UCSD-AML1 (cell line): ENCODE measurements at regions not wholly inside any gene's neighbourhood (a gene's known extent, or its start where the extent isn't known, plus 50 kb on each side); places are given as distances from the start of the nearest gene placed in this dataset.
"Not testable (repeated sequence)": the region's sequence is repeated elsewhere in the genome, so short reads cannot be mapped to it uniquely, and the experiment has no call there.

Experiments used
- DNase-seq: peaks from one replicate; lab custom pipeline; 2025; ENCODE audit not compliant: unreplicated experiment; lab: John Stamatoyannopoulos, UW

GRCh38 chr5:23718564-23718963 lies 211.2 kb downstream of the PRDM9 start:
- no peak for DNase-seq

- DNase-seq, result no peak
Measured at GRCh38 chr5:23721336-23721735, 213.9 kb downstream of the PRDM9 start.

- no peak for DNase-seq
Measured at GRCh38 chr5:23727271-23727670, 219.9 kb downstream of the PRDM9 start.

GRCh38 chr5:23730023-23730422 lies 222.6 kb downstream of the PRDM9 start:
- DNase-seq, result no peak

- DNase-seq, result no peak
Measured at GRCh38 chr5:23740029-23740428, 232.6 kb downstream of the PRDM9 start.

- no peak for DNase-seq
Measured at GRCh38 chr5:23742701-23743100, 235.3 kb downstream of the PRDM9 start.

GRCh38 chr5:23755906-23756305 lies 248.5 kb downstream of the PRDM9 start:
- DNase-seq, result no peak

GRCh38 chr5:23756779-23757178 lies 249.4 kb downstream of the PRDM9 start:
- DNase-seq, result no peak

GRCh38 chr5:23763170-23763569 lies 255.8 kb downstream of the PRDM9 start:
- no peak for DNase-seq

GRCh38 chr5:23776684-23777083 lies 269.3 kb downstream of the PRDM9 start:
- no peak for DNase-seq

- peak; percentile 4 for DNase-seq
Measured at GRCh38 chr5:23800307-23800706, 292.9 kb downstream of the PRDM9 start.

- DNase-seq, result no peak
Measured at GRCh38 chr5:23820765-23821471, 313.5 kb downstream of the PRDM9 start.

GRCh38 chr5:23823521-23823920 lies 316.1 kb downstream of the PRDM9 start:
- no peak for DNase-seq

- no peak for DNase-seq
Measured at GRCh38 chr5:23825196-23825595, 317.8 kb downstream of the PRDM9 start.

GRCh38 chr5:23840083-23840482 lies 332.7 kb downstream of the PRDM9 start:
- no peak for DNase-seq

- DNase-seq, result no peak
Measured at GRCh38 chr5:23864786-23865185, 357.4 kb downstream of the PRDM9 start.

GRCh38 chr5:23877847-23878246 lies 370.4 kb downstream of the PRDM9 start:
- no peak for DNase-seq

- DNase-seq, result no peak
Measured at GRCh38 chr5:23884405-23885031, 377.1 kb downstream of the PRDM9 start.

GRCh38 chr5:23893561-23893960 lies 386.2 kb downstream of the PRDM9 start:
- no peak for DNase-seq

- DNase-seq, result no peak
Measured at GRCh38 chr5:23895614-23896013, 388.2 kb downstream of the PRDM9 start.

GRCh38 chr5:23930985-23931384 lies 423.6 kb downstream of the PRDM9 start:
- DNase-seq, result no peak

GRCh38 chr5:23951261-23951928 lies 444.0 kb downstream of the PRDM9 start:
- DNase-seq, result not testable (repeated sequence)
